PFSK-1 (cell line): ENCODE measurements at regions not wholly inside any gene's neighbourhood (a gene's known extent, or its start where the extent isn't known, plus 50 kb on each side); places are given as distances from the start of the nearest gene placed in this dataset.

Source experiments
- POLR2AphosphoS5 ChIP-seq: IDR thresholded peaks from 2 replicates; pipeline ENCODE4 v1.6.1; 2012; ENCODE audit warnings: low read depth, mild to moderate bottlenecking, control low read depth, low read length, moderate library complexity
- REST ChIP-seq, 2 experiments: IDR thresholded peaks; 2 replicates each; pipeline versions ENCODE4 v1.6.1 to v1.8.0; 2011 to 2012; ENCODE audit warnings: low read depth in 2 of 2, low read length in 2 of 2, control low read depth in 1 of 2, inconsistent platforms in 1 of 2, mild to moderate bottlenecking in 1 of 2, moderate library complexity in 1 of 2; ENCODE audit not compliant: insufficient read depth in 1 of 2
- SIN3A ChIP-seq: IDR thresholded peaks from 2 replicates; pipeline ENCODE4 v1.6.1; 2012; ENCODE audit warnings: mild to moderate bottlenecking, low read length, moderate library complexity, borderline replicate concordance; ENCODE audit not compliant: insufficient read depth
- TAF1 ChIP-seq: IDR thresholded peaks from 2 replicates; pipeline ENCODE4 v1.6.1; 2012; ENCODE audit warnings: low read length, control low read depth, borderline replicate concordance; ENCODE audit not compliant: insufficient read depth

- no peak for TF ChIP-seq POLR2AphosphoS5
- no peak for TF ChIP-seq TAF1
- TF ChIP-seq SIN3A = no peak
- no peak for TF ChIP-seq REST (IDR thresholded peaks at IDR 0.05; ENCODE audit: insufficient read depth in 1 of 2, low read depth in 2 of 2, low read length in 2 of 2)
Observed at GRCh38 chr1:80925130-80925805, 875.5 kb upstream of the ADGRL2 start.
